HL-60 (cell line): ENCODE measurements at regions not wholly inside any gene's neighbourhood (a gene's known extent, or its start where the extent isn't known, plus 50 kb on each side); places are given as distances from the start of the nearest gene placed in this dataset.

Experiments used
- GABPA ChIP-seq: IDR thresholded peaks from 2 replicates; pipeline ENCODE4 v1.6.1; 2012; ENCODE audit warnings: low read depth
- TF ChIP-seq, protein P1 (sequence below): IDR thresholded peaks from one replicate; pipeline ENCODE4 v1.5.1; 2011; ENCODE audit warnings: low read length, control low read depth, inconsistent platforms; ENCODE audit not compliant: insufficient read depth

DNA sequence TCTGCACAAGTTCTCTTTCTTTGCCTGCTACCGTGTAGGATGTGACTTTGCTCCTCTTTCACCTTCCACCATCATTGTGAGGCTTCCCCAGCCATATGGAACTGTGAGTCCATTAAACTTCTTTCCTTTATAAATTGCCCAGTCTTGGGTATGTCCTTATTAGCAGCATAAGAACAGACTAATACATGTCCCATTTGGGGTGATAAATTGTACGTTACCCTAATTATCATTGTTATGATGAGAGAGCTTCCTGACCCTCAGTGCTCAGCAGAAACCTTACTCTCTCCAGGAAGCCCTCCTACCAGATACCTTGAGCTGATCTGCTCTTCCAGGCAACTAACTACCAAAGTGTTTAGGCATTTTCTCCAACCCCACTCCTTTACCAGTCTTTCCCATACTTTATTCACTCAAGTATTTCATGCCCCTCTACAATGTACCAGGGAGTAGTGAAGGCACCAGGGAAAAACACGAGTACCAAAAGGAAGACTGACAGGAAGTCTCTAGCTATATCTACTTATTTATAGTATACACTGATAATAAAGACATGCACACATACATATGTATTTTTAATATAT, 196.2 kb downstream of the MYCN start:
- TF ChIP-seq, protein P1, sequence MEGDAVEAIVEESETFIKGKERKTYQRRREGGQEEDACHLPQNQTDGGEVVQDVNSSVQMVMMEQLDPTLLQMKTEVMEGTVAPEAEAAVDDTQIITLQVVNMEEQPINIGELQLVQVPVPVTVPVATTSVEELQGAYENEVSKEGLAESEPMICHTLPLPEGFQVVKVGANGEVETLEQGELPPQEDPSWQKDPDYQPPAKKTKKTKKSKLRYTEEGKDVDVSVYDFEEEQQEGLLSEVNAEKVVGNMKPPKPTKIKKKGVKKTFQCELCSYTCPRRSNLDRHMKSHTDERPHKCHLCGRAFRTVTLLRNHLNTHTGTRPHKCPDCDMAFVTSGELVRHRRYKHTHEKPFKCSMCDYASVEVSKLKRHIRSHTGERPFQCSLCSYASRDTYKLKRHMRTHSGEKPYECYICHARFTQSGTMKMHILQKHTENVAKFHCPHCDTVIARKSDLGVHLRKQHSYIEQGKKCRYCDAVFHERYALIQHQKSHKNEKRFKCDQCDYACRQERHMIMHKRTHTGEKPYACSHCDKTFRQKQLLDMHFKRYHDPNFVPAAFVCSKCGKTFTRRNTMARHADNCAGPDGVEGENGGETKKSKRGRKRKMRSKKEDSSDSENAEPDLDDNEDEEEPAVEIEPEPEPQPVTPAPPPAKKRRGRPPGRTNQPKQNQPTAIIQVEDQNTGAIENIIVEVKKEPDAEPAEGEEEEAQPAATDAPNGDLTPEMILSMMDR: no peak
- TF ChIP-seq GABPA: no peak
